Type B pancreatic cell (in vitro differentiated cells): ENCODE measurements at regions not wholly inside any gene's neighbourhood (a gene's known extent, or its start where the extent isn't known, plus 50 kb on each side); places are given as distances from the start of the nearest gene placed in this dataset.

Source experiments
- DNase-seq: peaks from one replicate; pipeline ENCODE4 v3.0.0; 2021; ENCODE audit warnings: mixed read lengths; ENCODE audit not compliant: unreplicated experiment; ENCODE audit errors: extremely low spot score
- H3K27ac Mint-ChIP-seq: 2 replicates; pipeline ENCODE4 v1.8.0; 2021; ENCODE audit warnings: mild to moderate bottlenecking, mixed read lengths
- H3K27me3 Mint-ChIP-seq: 2 replicates; pipeline ENCODE4 v1.8.0; 2021; ENCODE audit warnings: mixed read lengths
- H3K36me3 Mint-ChIP-seq: 2 replicates; pipeline ENCODE4 v1.8.0; 2021; ENCODE audit warnings: mixed read lengths
- H3K4me1 Mint-ChIP-seq: one replicate; pipeline ENCODE4 v1.8.0; 2021; ENCODE audit warnings: mixed read lengths; ENCODE audit not compliant: unreplicated experiment
- H3K4me3 Mint-ChIP-seq: 2 replicates; pipeline ENCODE4 v1.8.0; 2021; ENCODE audit warnings: mild to moderate bottlenecking, mixed read lengths
- H3K9me3 Mint-ChIP-seq: 2 replicates; pipeline ENCODE4 v1.8.0; 2021; ENCODE audit warnings: mixed read lengths
- TF ChIP-seq, protein P1 (sequence below): fragments of 200-600 bp; sonication (generic); conservative IDR thresholded peaks from 2 replicates; pipeline ENCODE4 v1.5.0; 2021; ENCODE audit warnings: antibody characterized with exemption, mild to moderate bottlenecking

DNA sequence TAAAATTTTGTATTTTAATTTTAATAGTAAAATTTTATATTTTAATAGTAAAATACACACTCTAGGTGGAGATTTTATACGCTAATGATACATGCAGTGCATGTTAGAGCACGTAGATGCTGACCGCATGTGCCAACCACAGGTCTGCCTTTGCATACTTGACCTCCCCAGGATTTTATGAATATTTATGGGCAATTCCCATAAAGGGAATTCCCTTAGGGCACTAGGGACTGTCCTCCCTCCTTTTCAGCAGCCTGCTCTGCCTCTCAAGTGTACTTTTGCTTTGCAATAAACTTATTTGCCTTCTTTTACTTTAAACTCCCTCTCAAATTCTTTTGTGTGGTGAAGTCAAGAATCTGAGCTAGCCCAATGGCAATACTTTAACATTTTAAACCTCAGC lies 217.7 kb upstream of the CDH8 start:
- no peaks in the 10 kb centered on the region for H3K36me3 Mint-ChIP-seq
- TF ChIP-seq, protein P1, sequence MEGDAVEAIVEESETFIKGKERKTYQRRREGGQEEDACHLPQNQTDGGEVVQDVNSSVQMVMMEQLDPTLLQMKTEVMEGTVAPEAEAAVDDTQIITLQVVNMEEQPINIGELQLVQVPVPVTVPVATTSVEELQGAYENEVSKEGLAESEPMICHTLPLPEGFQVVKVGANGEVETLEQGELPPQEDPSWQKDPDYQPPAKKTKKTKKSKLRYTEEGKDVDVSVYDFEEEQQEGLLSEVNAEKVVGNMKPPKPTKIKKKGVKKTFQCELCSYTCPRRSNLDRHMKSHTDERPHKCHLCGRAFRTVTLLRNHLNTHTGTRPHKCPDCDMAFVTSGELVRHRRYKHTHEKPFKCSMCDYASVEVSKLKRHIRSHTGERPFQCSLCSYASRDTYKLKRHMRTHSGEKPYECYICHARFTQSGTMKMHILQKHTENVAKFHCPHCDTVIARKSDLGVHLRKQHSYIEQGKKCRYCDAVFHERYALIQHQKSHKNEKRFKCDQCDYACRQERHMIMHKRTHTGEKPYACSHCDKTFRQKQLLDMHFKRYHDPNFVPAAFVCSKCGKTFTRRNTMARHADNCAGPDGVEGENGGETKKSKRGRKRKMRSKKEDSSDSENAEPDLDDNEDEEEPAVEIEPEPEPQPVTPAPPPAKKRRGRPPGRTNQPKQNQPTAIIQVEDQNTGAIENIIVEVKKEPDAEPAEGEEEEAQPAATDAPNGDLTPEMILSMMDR = no peak
- no peaks in the 10 kb centered on the region for H3K27me3 Mint-ChIP-seq
- no peak overlapping the region for H3K4me3 Mint-ChIP-seq
- peaks cover 23% of the 10 kb centered on the region for H3K4me1 Mint-ChIP-seq
- DNase-seq = no peak
- no peak overlapping the region for H3K27ac Mint-ChIP-seq
- no peaks in the 10 kb centered on the region for H3K9me3 Mint-ChIP-seq

DNA sequence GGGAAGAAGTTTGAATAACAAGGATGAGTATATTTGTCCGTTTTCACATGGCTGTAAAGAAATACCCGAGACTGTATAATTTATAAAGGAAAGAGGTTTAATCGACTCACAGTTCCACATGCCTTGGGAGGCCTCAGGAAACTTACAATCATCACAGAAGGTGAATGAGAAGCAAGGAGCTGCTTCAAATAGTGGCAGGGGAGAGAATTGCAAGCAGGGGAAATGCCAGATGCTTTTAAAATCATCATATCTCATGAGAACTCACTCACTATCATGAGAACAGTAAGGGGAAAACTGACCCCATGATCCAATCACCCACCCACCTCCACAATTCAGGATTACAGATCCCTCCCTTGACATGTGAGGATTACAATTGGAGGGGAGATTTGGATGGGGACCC lies 212.8 kb upstream of the CDH8 start:
- no peak overlapping the region for H3K27ac Mint-ChIP-seq
- no peaks in the 10 kb centered on the region for H3K9me3 Mint-ChIP-seq
- H3K36me3 Mint-ChIP-seq = no peaks in the 10 kb centered on the region
- no peak for DNase-seq
- no peaks in the 10 kb centered on the region for H3K27me3 Mint-ChIP-seq
- H3K4me1 Mint-ChIP-seq = peaks cover 6% of the 10 kb centered on the region
- TF ChIP-seq, protein P1 = peak; percentile 41
- H3K4me3 Mint-ChIP-seq = no peak overlapping the region

DNA sequence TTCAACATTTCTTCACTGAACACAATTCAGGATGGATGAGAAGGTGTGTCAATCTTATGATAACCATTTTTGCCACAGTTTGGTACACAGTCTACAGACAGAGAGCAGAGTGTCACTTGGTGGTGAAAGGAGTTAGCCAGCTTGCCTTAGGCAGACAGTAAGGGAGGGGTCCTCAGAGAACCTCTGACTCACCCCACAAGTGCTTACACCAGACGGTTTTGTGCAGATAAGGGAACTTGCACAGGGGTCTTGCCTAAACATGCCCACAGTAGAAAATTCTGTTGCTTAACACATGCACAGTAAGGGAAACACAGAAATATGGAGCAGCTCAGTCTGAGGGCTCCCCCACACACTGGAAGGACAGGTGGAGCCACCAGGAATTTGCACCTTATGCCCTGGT lies 204.5 kb upstream of the CDH8 start:
- no peak for DNase-seq
- Mint-ChIP-seq H3K27me3 (no peaks in the 10 kb centered on the region), H3K27ac (peak overlapping the region; percentile 46), H3K36me3 (no peaks in the 10 kb centered on the region), H3K4me1 (no peaks in the 10 kb centered on the region), H3K4me3 (no peak overlapping the region), H3K9me3 (peaks cover 3% of the 10 kb centered on the region)
- TF ChIP-seq, protein P1 = no peak

DNA sequence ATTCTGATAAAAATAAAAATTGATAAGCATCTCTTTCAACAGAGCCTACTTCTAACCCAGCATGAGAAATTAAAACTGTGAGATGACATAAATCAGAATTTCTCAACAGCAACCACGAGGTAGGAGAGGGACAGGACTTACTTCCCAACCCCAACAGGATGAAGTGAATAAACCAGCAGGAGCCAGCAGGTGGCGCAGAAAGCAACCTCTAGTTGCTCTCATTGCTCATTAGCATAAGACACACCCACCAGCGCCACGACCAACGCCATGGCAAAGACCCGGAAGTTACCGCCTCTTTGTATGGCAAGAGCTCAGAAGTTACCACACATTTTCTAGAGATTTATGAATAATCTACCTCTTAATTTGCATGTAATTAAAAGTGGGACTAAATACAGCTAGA lies 189.4 kb upstream of the CDH8 start:
- TF ChIP-seq, protein P1 = peak; percentile 70
- H3K9me3 Mint-ChIP-seq = no peaks in the 10 kb centered on the region
- DNase-seq = no peak
- H3K4me1 Mint-ChIP-seq = no peaks in the 10 kb centered on the region
- peak overlapping the region; percentile 54 for H3K4me3 Mint-ChIP-seq
- H3K27ac Mint-ChIP-seq = no peak overlapping the region
- no peaks in the 10 kb centered on the region for H3K27me3 Mint-ChIP-seq
- H3K36me3 Mint-ChIP-seq = no peaks in the 10 kb centered on the region

DNA sequence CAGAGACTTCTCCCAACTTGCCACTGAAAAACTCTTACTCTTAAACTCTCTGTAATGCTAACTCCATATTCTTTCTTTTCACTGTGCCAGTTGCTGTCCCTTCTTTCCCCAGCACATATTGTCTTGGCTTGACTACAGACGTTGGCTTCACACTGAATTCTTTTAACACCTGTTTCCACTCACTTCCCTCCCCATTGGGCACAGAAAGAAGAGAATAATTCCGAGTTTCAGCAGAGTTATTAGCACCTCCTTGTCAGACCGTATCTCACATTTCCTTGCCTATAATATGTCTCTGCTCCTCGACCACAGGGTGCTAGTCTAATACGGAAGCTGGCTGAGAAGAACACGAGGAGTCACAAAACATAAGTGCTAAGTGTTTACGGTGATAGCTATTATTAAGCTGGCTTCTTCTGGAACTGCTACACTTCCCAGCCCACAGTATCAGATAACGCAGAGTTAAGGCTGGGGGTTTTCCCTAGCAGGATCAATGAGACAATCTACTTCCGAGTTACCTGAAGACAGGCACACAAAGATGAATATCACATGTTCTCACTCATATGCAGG lies 188.5 kb upstream of the CDH8 start:
- Mint-ChIP-seq H3K4me1 (no peaks in the 10 kb centered on the region), H3K4me3 (no peak overlapping the region), H3K9me3 (no peaks in the 10 kb centered on the region), H3K27me3 (no peaks in the 10 kb centered on the region), H3K36me3 (no peaks in the 10 kb centered on the region), H3K27ac (no peak overlapping the region)
- TF ChIP-seq, protein P1 = no peak
- no peak for DNase-seq

DNA sequence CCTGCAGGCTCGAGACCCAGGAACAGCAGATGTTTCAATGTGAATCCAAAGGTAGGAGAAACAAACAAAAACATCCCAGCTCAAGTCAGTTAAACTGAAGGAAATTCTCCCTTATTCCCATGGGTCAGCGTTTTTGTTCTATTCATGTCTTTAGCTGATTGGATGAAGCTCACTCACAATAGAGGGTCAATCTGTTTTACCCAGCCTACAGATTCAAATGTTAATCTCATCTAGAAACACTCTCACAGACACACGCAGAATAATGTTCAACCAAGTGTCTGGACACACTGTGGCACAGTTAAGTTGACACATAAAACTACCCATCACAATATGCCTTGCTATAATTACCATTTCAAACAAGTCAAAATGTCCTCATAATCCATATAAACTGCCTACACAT lies 180.6 kb upstream of the CDH8 start:
- H3K36me3 Mint-ChIP-seq = no peaks in the 10 kb centered on the region
- H3K27me3 Mint-ChIP-seq = peaks cover 3% of the 10 kb centered on the region
- H3K27ac Mint-ChIP-seq = no peak overlapping the region
- H3K4me3 Mint-ChIP-seq = no peak overlapping the region
- TF ChIP-seq, protein P1 = no peak
- no peak for DNase-seq
- H3K9me3 Mint-ChIP-seq = peaks cover 4% of the 10 kb centered on the region
- H3K4me1 Mint-ChIP-seq = no peaks in the 10 kb centered on the region
